GM12892 (cell line): ENCODE measurements at regions not wholly inside any gene's neighbourhood (a gene's known extent, or its start where the extent isn't known, plus 50 kb on each side); places are given as distances from the start of the nearest gene placed in this dataset.

ENCODE experiments used
- POLR2A ChIP-seq: IDR thresholded peaks from 2 replicates; pipeline ENCODE4 v1.6.1; 2011; ENCODE audit warnings: low read depth, low read length, control low read depth
- TAF1 ChIP-seq: IDR thresholded peaks from 2 replicates; pipeline ENCODE4 v1.6.1; 2011; ENCODE audit warnings: low read depth, mild to moderate bottlenecking, control low read depth, low read length, borderline replicate concordance

GRCh38 chr1:87955038-87955437, 626.4 kb downstream of the LMO4 start:
- TF ChIP-seq POLR2A (no peak), TAF1 (no peak)
